NCI-H82 treated with DMSO at 0.1 percent for 48 hours (cell line): ENCODE measurements at regions not wholly inside any gene's neighbourhood (a gene's known extent, or its start where the extent isn't known, plus 50 kb on each side); places are given as distances from the start of the nearest gene placed in this dataset.
"Not testable (repeated sequence)": the region's sequence is repeated elsewhere in the genome, so short reads cannot be mapped to it uniquely, and the experiment has no call there.

Experiments
- DNase-seq: peaks from one replicate; lab custom pipeline; 2025; ENCODE audit not compliant: unreplicated experiment; lab: John Stamatoyannopoulos, UW

GRCh38 chr2:67895227-67895941 lies 167.4 kb downstream of the C1D start:
- DNase-seq = peak; percentile 72

- no peak for DNase-seq
These were observed 166.7 kb downstream of the C1D start for GRCh38 chr2:67896076-67896475.

GRCh38 chr2:67896476-67896875 lies 166.3 kb downstream of the C1D start:
- DNase-seq = no peak

- DNase-seq = peak; percentile 33
These were observed 164.2 kb downstream of the C1D start for GRCh38 chr2:67898595-67898994.

GRCh38 chr2:67899187-67899586 lies 163.6 kb downstream of the C1D start:
- no peak for DNase-seq

GRCh38 chr2:67900826-67901225 lies 162.0 kb downstream of the C1D start:
- DNase-seq = no peak

GRCh38 chr2:67904566-67904965 lies 158.2 kb downstream of the C1D start:
- DNase-seq = no peak

- no peak for DNase-seq
These were observed 157.8 kb downstream of the C1D start for GRCh38 chr2:67904966-67905365.

GRCh38 chr2:67906547-67906946 lies 156.3 kb downstream of the C1D start:
- DNase-seq = not testable (repeated sequence)

GRCh38 chr2:67917332-67918054 lies 145.3 kb downstream of the C1D start:
- DNase-seq = no peak

- no peak for DNase-seq
These were observed 144.3 kb downstream of the C1D start for GRCh38 chr2:67918471-67918870.

- no peak for DNase-seq
These were observed 143.3 kb downstream of the C1D start for GRCh38 chr2:67919490-67919889.

GRCh38 chr2:67922080-67922785 lies 140.6 kb downstream of the C1D start:
- peak; percentile 44 for DNase-seq

GRCh38 chr2:67923696-67924095 lies 139.1 kb downstream of the C1D start:
- peak; percentile 78 for DNase-seq

- peak; percentile 47 for DNase-seq
These were observed 135.3 kb downstream of the C1D start for GRCh38 chr2:67927501-67927900.

- peak; percentile 62 for DNase-seq
These were observed 132.6 kb downstream of the C1D start for GRCh38 chr2:67930156-67930555.

GRCh38 chr2:67936969-67937368 lies 125.8 kb downstream of the C1D start:
- no peak for DNase-seq

GRCh38 chr2:67938053-67938452 lies 124.8 kb downstream of the C1D start:
- DNase-seq = no peak

GRCh38 chr2:67945056-67945455 lies 117.7 kb downstream of the C1D start:
- no peak for DNase-seq

GRCh38 chr2:67945940-67946339 lies 116.9 kb downstream of the C1D start:
- no peak for DNase-seq

- DNase-seq = no peak
These were observed 114.7 kb downstream of the C1D start for GRCh38 chr2:67948057-67948456.

GRCh38 chr2:67948506-67948905 lies 114.3 kb downstream of the C1D start:
- no peak for DNase-seq
